GM21723 (cell line): ENCODE measurements at regions not wholly inside any gene's neighbourhood (a gene's known extent, or its start where the extent isn't known, plus 50 kb on each side); places are given as distances from the start of the nearest gene placed in this dataset.
A peak's percentile ranks its signal among the peaks of the same experiment; 100 is the strongest.
"Not testable (repeated sequence)": the region's sequence is repeated elsewhere in the genome, so short reads cannot be mapped to it uniquely, and the experiment has no call there.

Source experiments
- ATAC-seq: cut with Tn5 transposase; IDR thresholded peaks from one replicate; pipeline ENCODE4 v1.9.1; 2021; ENCODE audit warnings: mild to moderate bottlenecking, moderate library complexity; ENCODE audit not compliant: unreplicated experiment

- ATAC-seq, result peak; percentile 75
Measured at GRCh38 chr4:154982187-154983047, 201.3 kb downstream of the RBM46 start.

DNA sequence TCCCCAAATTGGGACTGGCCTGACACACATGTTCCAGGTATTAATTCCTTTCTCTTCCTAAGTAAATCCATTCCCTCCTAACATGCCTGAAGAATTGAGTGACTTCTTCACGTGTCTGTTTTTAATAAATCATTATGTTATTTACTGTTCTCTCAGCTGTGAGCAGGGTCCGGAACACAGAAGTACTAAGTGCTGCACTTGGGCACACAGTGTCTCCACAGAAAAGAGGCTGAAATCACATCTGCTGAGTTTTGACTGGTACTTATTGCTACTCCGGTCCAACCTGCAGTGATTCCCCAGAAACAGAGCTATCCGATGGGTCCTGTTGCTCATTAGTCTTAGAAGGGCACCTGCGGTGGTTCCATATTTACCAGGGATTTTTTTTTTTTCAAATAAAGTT lies 202.6 kb downstream of the RBM46 start:
- ATAC-seq, result no peak

DNA sequence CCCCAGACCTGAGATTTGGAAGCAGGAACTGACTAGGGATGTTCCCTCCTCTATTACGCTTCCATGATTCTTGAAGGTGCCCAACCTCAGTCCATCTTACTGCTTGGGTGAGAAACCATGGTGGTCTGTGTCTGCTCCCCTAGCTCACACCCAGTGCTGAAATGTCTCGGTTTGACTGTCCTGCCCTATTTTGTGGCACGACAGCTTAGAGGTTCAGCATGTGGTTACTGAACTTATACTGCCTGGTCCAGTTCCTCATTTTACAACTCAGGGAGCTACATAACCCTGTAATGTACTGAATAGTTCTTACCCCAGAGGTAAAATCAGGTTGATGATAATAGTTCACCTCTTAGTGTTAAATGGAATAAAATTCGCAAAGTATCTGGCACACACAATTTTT lies 203.1 kb downstream of the RBM46 start:
- ATAC-seq, result peak; percentile 93

DNA sequence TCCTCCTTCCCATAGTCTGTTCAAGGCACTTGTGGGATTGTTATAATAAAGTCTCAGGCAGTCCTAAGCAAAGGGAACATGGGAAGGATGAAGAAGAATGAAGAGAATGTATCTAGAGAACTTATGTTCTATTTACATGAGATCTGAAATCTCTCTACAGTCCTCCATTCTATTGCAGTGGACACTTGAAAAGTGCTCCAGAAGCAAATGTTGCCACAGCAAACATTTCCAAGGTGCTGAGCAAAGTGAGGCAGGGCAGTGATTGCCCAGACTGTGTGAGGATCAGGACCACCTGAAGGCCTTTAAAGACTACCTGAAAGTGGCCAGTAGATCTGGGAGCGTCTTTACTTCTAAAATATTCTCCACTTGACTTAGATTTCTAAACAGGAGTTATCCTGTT lies 203.5 kb downstream of the RBM46 start:
- no peak for ATAC-seq

GRCh38 chr4:154985673-154986072 lies 204.6 kb downstream of the RBM46 start:
- no peak for ATAC-seq

DNA sequence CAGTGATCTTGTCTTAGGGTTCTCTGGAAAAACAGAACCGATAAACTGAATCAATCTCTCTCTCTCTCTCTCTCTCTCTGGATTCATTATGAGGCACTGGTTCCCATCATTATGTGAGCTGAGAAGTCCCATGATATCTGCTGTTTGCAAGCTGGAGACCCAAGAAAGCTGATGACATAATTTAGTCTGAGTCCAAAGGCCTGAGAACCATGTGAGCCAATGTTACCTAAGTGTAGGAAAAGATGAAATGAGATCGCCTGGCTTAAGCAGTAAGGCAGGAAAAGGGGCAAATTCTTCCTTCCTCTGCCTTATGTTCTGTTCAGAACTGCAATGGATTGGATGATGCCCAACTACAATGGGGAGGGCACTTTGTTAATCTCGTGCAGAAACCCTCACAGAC lies 207.4 kb downstream of the RBM46 start:
- ATAC-seq, result no peak

DNA sequence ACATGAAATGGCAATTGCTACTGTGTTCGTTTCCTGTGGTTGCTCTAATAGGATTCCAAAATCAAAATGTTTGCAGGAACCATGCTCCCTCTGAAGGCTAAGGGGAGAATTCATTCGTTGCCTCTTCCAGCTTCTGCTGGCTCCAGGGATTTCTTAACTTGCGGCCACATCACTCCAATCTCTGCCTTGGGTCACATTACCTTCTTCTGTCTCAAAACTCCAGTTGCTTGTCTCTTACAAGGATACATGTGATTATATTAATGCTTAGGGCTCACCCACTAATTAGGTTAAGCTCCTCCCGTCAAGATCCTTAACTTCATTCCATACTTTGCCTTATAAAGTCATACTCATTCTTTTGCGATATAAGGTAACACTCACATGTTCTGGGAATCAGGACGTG lies 208.4 kb downstream of the RBM46 start:
- ATAC-seq, result no peak

DNA sequence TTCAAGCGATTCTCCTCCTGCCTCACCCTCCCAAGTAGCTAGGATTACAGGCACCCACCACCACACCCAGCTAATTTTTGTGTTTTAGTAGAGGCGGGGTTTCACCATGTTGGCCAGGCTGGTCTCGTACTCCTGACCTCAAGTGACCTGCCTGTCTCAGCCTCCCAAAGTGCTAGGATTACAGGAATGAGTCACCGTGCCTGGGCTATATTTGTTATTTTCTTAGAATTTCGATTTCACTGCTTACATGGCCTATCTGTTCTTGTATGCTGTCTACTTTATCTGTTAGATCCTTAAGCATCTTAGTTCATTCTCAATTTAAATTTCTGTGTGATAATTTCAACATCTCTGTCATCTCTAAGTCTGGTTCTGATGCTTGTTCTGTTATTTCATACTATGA lies 210.6 kb upstream of the NPY2R start:
- ATAC-seq, result not testable (repeated sequence)

GRCh38 chr4:154998284-154998683 lies 210.2 kb upstream of the NPY2R start:
- ATAC-seq, result no peak

- ATAC-seq, result no peak
Measured at GRCh38 chr4:154998773-154999172, 209.7 kb upstream of the NPY2R start.

GRCh38 chr4:154999950-155000578 lies 208.4 kb upstream of the NPY2R start:
- no peak for ATAC-seq

GRCh38 chr4:155001251-155001650 lies 207.2 kb upstream of the NPY2R start:
- ATAC-seq, result no peak

DNA sequence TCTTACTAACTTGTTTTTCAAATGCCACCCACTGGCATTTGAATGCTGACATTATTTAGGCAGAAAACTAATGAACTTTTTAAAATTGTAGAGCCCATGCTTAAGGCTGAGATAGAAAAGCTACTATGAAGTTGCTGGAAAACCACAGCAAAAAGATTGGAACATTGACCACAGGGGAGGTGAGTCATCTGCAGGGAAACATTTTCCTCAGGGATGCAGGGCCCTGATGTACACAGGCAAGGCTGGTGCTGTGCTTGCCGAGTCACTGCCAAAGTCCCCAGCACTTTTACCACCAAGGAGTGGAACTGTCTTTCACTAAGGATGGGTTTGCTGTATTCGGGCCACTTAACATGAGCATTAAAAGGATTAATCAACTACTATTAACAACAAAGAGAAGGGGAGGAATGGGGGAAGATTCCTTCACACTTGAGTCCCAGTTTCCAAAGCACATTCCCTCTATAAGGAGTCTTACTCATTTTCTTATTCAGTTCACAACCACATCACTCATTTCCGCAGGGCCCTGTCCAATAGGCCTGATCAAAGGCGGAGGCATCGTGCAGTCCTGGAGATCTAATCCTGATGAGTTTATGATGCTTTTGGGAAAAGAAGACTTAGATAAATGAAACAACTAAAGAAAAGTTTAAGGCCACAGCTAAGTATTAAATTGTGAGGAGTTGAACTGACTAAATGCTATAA lies 202.9 kb upstream of the NPY2R start:
- no peak for ATAC-seq

- ATAC-seq, result no peak
Measured at GRCh38 chr4:155007660-155008176, 200.7 kb upstream of the NPY2R start.

GRCh38 chr4:155008389-155008788 lies 200.0 kb upstream of the NPY2R start:
- ATAC-seq, result no peak

GRCh38 chr4:155009288-155009687 lies 199.1 kb upstream of the NPY2R start:
- ATAC-seq, result no peak

DNA sequence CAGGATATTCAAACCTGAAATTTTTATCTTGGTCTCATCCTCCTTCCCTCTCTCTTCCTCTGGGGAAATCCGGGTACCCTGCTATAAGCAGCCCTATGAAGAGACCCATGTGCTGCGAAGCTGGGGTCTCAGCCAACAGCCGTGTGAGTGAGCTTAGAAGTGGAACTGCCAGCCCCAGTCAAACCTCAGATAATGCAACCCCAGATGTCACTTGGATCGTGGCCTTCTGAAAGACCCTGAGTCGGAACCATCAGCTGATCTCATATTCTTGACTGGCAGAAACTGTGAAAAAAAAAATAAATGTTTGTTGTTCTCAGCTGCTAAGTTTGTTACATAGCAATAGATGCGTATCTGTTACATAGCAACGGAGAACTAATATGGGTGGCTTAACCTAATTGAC lies 198.1 kb upstream of the NPY2R start:
- ATAC-seq, result no peak

GRCh38 chr4:155011163-155011780 lies 197.2 kb upstream of the NPY2R start:
- no peak for ATAC-seq

DNA sequence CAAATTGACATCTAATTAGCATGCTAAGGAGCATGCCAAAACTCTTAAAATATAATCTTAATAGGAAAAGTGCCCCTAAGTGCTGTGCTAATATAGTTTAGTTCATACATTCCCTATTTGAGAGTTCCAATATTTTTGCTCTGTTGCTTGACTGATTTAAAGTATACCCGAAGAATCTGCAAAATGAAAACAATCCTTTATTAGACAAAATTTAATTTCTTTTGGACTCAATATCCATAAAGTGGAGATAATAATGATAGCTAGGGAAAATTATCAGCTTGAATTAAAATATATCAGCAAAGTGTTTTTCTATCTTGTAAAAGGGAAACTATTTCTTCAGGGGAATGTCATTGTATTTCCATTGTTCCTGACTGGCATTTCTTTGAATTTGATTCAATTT lies 196.0 kb upstream of the NPY2R start:
- no peak for ATAC-seq

- ATAC-seq, result no peak
Measured at GRCh38 chr4:155017426-155017825, 191.0 kb upstream of the NPY2R start.

GRCh38 chr4:155025762-155026457 lies 182.5 kb upstream of the NPY2R start:
- ATAC-seq, result peak; percentile 87
